ENCODE measurements at regions not wholly inside any gene's neighbourhood (a gene's known extent, or its start where the extent isn't known, plus 50 kb on each side); places are given as distances from the start of the nearest gene placed in this dataset.
"Not testable (repeated sequence)": the region's sequence is repeated elsewhere in the genome, so short reads cannot be mapped to it uniquely, and the experiment has no call there.

GRCh38 chr1:118395430-118395991 lies 210.5 kb upstream of the SPAG17 start:
- intact Hi-C loops (cut with DNase I), result no loop called here
- no peak for ATAC-seq

DNA sequence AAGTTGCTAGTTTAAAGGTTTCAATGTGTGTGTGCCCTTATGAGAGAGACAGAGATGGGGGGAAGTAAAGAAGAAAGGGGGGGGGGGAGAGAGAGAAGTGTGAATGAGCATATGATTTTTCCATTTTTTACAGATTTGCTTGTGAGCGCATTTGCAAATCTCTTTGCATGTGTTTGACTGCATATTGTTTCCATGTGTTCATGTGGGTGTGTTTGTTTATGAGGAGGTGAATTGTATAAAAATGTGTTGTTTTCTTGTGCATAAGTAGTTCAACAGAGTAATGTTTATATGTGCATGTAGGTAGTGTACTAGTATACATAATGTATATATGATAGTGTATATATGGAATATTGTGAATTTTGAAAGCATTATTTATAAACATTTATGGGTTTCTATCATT lies 205.9 kb upstream of the SPAG17 start:
- intact Hi-C loops (cut with DNase I), result no loop called here
- DNase-seq (ENCODE audit: missing footprints) (no peak), ATAC-seq (no peak)

More at GRCh38 chr1:118395430-118395991, 210.5 kb upstream of the SPAG17 start:
- no peak for DNase-seq (ENCODE audit: missing footprints)

DNA sequence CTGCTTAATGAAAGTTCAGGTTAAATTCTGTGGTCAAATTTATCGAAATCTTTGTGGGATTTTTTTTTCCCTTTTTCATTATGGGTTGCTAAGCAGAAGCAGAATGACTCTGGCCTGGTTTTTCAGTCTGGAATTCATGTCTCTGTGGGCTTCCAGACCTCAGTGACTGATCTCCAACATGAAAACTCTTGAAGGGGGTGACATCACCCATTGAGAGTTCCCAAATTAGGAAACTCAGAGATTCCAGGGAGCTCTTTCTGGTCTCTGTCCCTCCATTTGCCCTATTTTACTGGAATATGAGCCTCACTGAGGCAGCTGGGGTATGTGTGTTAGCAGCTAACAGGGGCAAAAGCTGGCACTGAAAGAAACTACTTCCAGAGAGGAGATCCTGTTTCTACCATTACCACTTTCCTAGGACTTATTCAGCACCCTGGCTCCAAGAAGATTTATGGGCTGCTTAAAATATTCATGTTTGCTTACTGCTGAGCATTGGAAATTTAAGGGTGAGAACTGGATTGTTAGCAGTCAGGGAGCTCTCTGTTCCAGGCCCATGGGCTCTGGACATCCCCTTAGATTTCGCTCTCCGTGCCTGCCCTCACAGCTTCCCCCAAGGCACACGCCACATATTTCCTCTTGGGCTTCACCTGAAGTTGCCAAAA lies 203.4 kb upstream of the SPAG17 start:
- intact Hi-C loops (cut with DNase I), result no loop called here
- ATAC-seq, result no peak
- no peak for DNase-seq (ENCODE audit: missing footprints)

DNA sequence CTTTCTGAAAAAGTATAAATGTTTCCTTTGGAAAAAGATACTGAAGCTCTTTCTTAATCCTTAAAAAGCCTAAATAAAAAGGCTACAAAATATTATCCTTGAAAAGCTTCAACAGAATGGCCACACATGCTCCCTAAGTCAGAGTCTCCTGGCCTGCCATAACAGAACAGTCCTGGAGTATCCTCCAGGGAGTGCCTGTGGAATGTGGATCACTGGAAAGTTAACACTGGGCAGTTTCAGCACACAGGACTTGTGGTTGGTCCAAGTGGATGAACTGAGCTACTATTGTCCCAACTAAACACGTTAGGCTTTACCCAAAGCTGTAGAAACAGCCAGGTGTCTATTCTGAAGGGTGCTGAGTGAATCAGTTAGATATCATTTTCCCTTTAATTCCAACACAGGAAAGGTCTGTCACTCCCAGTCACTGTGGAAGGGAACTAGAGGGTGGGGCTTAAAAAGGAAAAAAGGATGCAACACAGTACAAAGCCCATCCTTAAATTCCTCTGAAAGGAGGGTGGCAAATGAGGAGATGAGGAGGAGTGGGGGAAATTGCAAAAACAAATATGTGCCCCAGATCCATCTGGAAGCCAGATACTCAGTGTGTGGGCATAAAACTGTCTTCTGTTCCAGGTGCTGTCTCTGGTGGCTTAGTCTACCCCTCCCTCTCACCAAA lies 196.3 kb upstream of the SPAG17 start:
- intact Hi-C loops (cut with DNase I), result no loop called here
- DNase-seq (ENCODE audit: missing footprints), result no peak
- no peak for ATAC-seq

- intact Hi-C loops (cut with DNase I); ATAC-seq; DNase-seq (ENCODE audit: missing footprints): not testable (repeated sequence)
Measured at GRCh38 chr1:118377183-118377582, 192.2 kb upstream of the SPAG17 start.

DNA sequence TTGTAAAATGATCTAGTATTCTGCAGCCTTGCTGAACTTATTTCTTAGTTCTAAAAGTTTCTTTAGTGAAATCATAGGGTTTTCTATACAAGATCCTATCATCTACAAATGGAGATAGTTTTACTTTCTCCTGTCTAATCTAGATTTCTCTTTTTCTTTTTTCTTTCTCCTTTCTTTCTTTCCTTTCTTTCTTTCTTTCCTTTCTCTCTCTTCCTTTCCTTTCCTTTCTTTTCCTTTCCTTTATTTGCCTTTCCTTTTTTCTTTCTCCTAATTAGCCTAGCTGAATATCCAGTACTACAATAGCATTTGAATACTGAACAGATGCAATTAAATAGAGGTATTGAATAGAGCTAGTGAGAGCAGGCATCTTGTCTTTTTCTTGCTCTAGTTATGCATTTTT lies 186.6 kb upstream of the SPAG17 start:
- no peak for ATAC-seq
- no peak for DNase-seq (ENCODE audit: missing footprints)
- intact Hi-C loops (cut with DNase I), result no loop called here

- no peak for DNase-seq (ENCODE audit: missing footprints)
- intact Hi-C loops (cut with DNase I), result no loop called here
- ATAC-seq, result no peak
Measured at GRCh38 chr1:118370861-118371260, 185.8 kb upstream of the SPAG17 start.

DNA sequence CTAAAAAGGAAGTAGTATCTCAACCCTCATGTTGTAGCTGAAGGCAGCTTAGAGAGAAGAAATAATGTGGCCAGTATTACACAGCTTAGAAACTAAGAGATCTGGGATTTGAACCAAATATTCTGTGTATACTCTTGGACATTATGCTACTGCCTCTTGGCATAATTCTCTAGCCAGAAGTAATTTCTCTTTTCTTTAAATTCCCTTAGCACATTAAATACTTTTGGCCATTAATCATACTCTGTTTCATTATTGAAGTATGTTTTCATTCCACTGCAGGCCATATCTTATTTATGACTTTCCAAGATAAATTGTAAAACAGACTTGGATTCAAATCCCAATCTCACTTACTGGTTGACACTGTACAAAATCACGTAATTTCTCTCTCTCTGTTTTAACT lies 181.3 kb upstream of the SPAG17 start:
- intact Hi-C loops (cut with DNase I), result no loop called here
- DNase-seq (ENCODE audit: missing footprints), result no peak
- ATAC-seq, result no peak

DNA sequence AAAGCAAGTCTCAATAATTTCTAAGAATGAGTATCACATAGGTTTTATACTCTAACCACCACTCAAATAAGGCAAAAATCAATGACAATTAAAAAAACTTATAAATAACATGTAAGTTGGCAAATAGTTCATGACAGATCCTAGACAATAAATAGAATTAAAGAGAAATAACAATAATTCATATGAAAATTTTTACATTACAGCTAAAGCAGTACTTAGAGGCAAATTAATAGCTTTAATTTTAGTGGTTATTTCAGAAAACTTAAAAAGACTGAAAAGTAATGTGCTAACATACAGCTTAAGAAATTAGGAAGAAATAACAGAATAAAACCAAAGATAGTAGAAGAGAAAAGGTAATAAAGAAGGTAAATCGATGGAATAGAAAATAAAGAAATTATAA lies 179.9 kb upstream of the SPAG17 start:
- intact Hi-C loops (cut with DNase I), result no loop called here
- DNase-seq (ENCODE audit: missing footprints), result no peak

DNA sequence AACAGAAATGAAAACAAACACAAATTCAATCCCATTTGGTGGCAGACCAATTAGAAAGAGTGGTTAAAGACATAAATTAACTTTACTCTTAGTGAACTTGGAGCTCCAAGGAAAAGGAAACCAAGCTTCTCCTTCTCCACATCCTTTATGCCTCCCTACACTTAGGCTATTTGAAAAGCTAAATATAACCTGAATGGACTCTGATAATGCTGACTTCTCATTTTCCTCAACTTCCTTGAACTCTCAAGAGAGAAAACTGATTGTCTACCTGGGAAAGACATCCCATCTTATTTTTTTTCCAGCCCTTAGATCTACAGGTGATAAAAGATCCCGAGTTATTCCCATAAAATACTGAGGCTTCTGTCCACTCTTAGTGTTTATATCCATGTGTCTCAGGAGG lies 178.4 kb upstream of the SPAG17 start:
- intact Hi-C loops (cut with DNase I), result no loop called here
- DNase-seq (ENCODE audit: missing footprints) (no peak), ATAC-seq (no peak)

More for the DNA sequence above, 179.9 kb upstream of the SPAG17 start:
- ATAC-seq, result no peak

DNA sequence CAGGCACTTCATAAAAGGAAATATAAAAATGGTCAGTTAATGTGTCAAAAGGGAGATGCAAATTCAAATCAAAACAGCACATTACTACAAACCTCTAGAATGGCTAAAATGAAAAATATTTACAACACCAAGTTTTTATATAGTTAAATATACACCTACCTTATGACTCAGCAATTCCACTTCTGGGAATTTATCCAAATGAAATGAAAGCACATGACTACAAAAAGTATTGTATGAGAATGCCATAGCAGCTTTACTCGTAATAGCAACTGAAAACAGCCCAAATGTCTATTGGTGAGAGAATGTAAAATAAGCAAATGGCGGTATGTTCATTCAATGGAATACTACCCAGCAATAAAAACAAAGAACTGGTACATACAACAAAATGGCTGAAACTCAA lies 175.8 kb upstream of the SPAG17 start:
- intact Hi-C loops (cut with DNase I), result no loop called here
- no peak for DNase-seq (ENCODE audit: missing footprints)

GRCh38 chr1:118346936-118347335 lies 161.9 kb upstream of the SPAG17 start:
- DNase-seq (ENCODE audit: missing footprints) (no peak), ATAC-seq (no peak)
- intact Hi-C loops (cut with DNase I), result no loop called here

More for the DNA sequence above, 175.8 kb upstream of the SPAG17 start:
- ATAC-seq, result no peak

DNA sequence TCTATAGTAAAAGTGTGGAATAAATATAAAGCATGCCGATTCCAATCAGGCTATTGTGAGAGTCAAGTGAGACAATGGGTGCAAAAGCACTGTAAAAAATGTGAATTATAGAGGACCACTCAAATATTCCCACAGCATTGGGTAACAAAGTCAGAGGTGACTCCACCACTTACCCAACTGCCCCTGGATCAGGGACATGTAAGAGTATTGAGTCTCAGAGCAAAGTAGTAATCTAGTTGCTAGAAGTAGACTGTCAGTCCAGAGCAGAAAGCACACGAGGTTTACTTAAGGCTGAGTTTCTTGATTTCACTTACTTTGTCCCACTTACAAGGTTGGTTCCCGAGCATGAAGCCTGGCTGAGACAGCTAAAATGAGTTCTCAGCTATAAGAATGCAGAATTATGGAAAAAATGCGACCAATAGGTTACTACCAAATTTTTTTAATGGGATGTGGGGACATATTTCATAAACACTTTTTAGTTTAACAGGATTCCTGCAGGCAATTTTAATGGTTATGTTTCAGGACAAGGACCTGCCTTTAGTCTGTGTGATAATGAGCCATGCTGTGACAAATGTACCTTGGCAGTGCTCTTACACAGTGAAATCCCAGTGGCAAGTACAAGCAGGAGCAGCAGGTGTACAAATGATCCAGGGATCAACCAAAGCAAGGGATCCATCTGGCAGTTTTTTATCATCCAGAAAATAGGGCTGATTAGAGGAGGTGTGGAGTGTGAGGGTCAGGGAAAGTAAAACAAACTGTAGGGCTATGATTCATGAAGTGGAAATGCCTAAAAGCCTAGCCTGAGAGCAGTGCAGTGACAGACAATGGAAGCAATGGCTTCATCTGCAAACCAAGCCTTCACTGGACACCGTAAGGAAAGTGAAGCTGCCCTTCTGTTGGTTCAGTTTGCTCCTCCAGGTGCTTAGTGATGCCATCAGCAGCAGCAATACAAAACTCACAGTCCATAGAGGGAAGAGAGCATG lies 156.2 kb upstream of the SPAG17 start:
- no peak for DNase-seq (ENCODE audit: missing footprints)
- no peak for ATAC-seq
- intact Hi-C loops (cut with DNase I), result no loop called here

- no peak for DNase-seq (ENCODE audit: missing footprints)
- intact Hi-C loops (cut with DNase I), result no loop called here
- no peak for ATAC-seq
Measured at GRCh38 chr1:118339400-118340124, 154.5 kb upstream of the SPAG17 start.

DNA sequence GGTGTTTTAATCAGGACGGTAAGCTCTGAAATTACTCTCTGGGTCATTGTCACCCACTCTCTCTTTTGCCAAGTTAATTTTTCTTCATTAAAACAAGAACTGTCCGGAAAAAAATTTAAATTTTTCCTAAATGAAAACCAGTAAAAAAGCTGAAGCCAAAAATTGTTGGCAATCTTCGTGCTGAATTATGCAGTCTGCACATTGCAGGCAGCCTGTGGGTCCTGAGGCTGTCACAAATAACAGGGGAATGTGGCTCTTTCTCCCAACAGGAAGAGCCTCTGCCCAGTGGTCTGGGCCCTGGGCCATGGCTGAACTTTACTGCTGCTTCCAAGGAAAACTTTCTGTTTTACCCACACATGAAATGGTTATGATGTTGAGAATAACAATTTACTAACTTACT lies 153.9 kb upstream of the SPAG17 start:
- DNase-seq (ENCODE audit: missing footprints) (no peak), ATAC-seq (no peak)
- intact Hi-C loops (cut with DNase I), result no loop called here

GRCh38 chr1:118337346-118337745 lies 152.3 kb upstream of the SPAG17 start:
- intact Hi-C loops (cut with DNase I), result no loop called here
- ATAC-seq (no peak), DNase-seq (ENCODE audit: missing footprints) (no peak)

GRCh38 chr1:118335331-118335732 lies 150.3 kb upstream of the SPAG17 start:
- intact Hi-C loops (cut with DNase I), result no loop called here
- ATAC-seq (no peak), DNase-seq (ENCODE audit: missing footprints) (no peak)

DNA sequence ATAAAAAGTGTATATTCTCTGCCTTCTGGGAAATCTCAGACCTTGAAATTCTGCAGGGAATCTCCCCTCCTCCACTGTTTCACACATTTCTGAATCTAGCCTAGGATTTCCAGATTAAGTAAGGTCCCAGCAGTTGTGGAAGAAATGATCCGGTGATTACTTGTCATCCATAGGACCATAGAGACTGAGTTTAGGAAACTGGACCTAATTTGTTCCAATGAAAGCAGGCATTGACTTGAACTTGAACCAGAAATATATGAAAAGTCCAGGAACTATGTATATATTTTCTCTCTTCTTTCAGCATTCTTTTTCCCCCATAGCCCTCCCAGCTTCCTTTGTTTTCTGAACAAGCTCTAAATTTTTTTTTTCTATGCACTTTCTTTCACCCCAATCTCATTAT lies 149.5 kb upstream of the SPAG17 start:
- DNase-seq (ENCODE audit: missing footprints), result no peak
- ATAC-seq, result no peak
- intact Hi-C loops (cut with DNase I), result no loop called here
